Pancreas (tissue), 10 donors: ENCODE measurements at regions not wholly inside any gene's neighbourhood (a gene's known extent, or its start where the extent isn't known, plus 50 kb on each side); places are given as distances from the start of the nearest gene placed in this dataset.

Experiments
- ATAC-seq, 4 donors: fragments of 200-7000 bp; cut with Tn5 transposase; one replicate each; pipeline versions ENCODE4 v1.8.0 to v1.9.1; 2020; ENCODE audit warnings: mild to moderate bottlenecking in 4 of 4, moderate library complexity in 4 of 4
- DNase-seq, 6 donors: peaks; one replicate each; pipeline ENCODE4 v3.0.0-alpha.2; 2020
- FAIRE-seq: peaks from 2 replicates; lab custom pipeline; 2012; peaks lifted over from hg19 to GRCh38; lab: Jason Lieb, UNC
- H3K27ac ChIP-seq, 4 donors: fragments of 200-600 bp; sonication (generic); 1 replicate in 3 of 4; 2 replicates in 1 of 4; pipeline versions ENCODE4 v1.5.0 to v1.8.0; 2020
- H3K27me3 ChIP-seq, 4 donors: fragments of 200-600 bp; one replicate each; pipeline ENCODE4 v1.8.0; 2021
- H3K36me3 ChIP-seq, 3 donors: fragments of 200-600 bp; sonication (generic) in 1 of 3; one replicate each; pipeline versions ENCODE4 v1.5.0 to v1.8.0; 2020 to 2021
- H3K4me1 ChIP-seq, 3 donors: fragments of 200-600 bp; one replicate each; pipeline ENCODE4 v1.8.0; 2021
- H3K4me3 ChIP-seq, 4 donors: fragments of 200-600 bp; sonication (generic) in 2 of 4; one replicate each; pipeline versions ENCODE4 v1.5.0 to v1.8.0; 2020 to 2021
- H3K9me3 ChIP-seq, 4 donors: fragments of 200-600 bp; one replicate each; pipeline ENCODE4 v1.8.0; 2021
- WGBS, 2 donors: extraction: QIAGEN DNeasy Blood & Tissue Kit; methylation state at CpG; one replicate each; pipeline ENCODE4 v1.1.7; 2013; 5-methylcytosine and 5-hydroxymethylcytosine counted together
- intact Hi-C, 3 donors: fragments of 100-400 bp; cut with DNase I; formaldehyde crosslinking; loops; one replicate each; pipeline versions ENCODE4 v1.11.1 to v1.14.2; 2022
- TF ChIP-seq, protein P1 (sequence below), 4 donors: fragments of 200-600 bp; sonication (generic) in 3 of 4; IDR thresholded peaks; one replicate each; pipeline versions ENCODE4 v1.5.0 to v1.8.0; 2021; ENCODE audit warnings: antibody characterized with exemption in 4 of 4
- donor health status: healthy with polysubstance abuse.
- donor health status: DM: no; HTN: no; CAD: no; lungs with moderate emphysema.
- donor health status: DM: no; HTN: no; CAD: no.
- donor health status: control.
- donor health status: control.
- donor health status: Bipolar disorder and iron deficiency.
- donor health status: DM: yes; HTN: yes; CAD: no.
- donor health status: DM: no; HTN: no; CAD: no.
- donor health status: DM: no; HTN: no; CAD: no.
- donor health status: DM: yes; HTN: yes; CAD: no.

GRCh38 chr14:104451474-104451873 lies 128.1 kb upstream of the C14orf180 start:
- ATAC-seq = no peak
- intact Hi-C loops = no loop called here
- H3K36me3 ChIP-seq = no peaks in the 10 kb centered on the region
- no peak for DNase-seq
- H3K27ac ChIP-seq = no peak overlapping the region
- H3K4me1 ChIP-seq = no peaks in the 10 kb centered on the region
- TF ChIP-seq, protein P1, sequence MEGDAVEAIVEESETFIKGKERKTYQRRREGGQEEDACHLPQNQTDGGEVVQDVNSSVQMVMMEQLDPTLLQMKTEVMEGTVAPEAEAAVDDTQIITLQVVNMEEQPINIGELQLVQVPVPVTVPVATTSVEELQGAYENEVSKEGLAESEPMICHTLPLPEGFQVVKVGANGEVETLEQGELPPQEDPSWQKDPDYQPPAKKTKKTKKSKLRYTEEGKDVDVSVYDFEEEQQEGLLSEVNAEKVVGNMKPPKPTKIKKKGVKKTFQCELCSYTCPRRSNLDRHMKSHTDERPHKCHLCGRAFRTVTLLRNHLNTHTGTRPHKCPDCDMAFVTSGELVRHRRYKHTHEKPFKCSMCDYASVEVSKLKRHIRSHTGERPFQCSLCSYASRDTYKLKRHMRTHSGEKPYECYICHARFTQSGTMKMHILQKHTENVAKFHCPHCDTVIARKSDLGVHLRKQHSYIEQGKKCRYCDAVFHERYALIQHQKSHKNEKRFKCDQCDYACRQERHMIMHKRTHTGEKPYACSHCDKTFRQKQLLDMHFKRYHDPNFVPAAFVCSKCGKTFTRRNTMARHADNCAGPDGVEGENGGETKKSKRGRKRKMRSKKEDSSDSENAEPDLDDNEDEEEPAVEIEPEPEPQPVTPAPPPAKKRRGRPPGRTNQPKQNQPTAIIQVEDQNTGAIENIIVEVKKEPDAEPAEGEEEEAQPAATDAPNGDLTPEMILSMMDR (IDR thresholded peaks at IDR 0.05) = no peak
- no peaks in the 10 kb centered on the region for H3K9me3 ChIP-seq
- no peak for FAIRE-seq
- WGBS, 2 donors = 76 to 81% methylated on average over 10 of the region's 10 CpGs
- H3K27me3 ChIP-seq = peaks cover 0 to 5% (median 0%) of the 10 kb centered on the region in 4 donors
- H3K4me3 ChIP-seq = no peak overlapping the region

DNA sequence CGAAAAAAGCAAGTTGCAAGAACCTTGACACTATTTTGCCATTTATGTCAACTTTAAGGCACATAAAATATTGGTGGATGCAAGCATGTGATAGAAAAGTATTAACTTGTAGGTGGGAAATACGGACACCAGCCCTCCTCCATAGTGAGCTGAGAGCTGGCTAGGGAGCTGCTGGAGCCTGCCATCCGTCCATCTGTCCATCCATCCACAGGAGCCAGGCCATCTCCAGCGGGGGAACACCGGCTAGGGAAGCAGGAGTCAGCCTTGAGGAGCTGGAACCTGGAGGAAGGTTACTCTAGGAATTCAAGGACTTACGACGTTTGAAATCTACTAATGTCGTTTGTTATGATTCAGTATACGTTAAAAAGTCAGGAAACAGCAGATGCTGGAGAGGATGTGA lies 120.7 kb upstream of the C14orf180 start:
- WGBS, 2 donors = 44% methylated on average over 9 of the region's 9 CpGs
- no peak for FAIRE-seq
- Histone ChIP-seq H3K27me3 (peaks cover 0 to 5% (median 0%) of the 10 kb centered on the region in 4 donors), H3K27ac (no peak overlapping the region), H3K4me1 (peaks cover 0 to 7% (median 0%) of the 10 kb centered on the region in 3 donors), H3K36me3 (no peaks in the 10 kb centered on the region), H3K4me3 (no peak overlapping the region), H3K9me3 (no peaks in the 10 kb centered on the region)
- intact Hi-C loops = no loop called here
- TF ChIP-seq, protein P1 (IDR thresholded peaks at IDR 0.05) = no peak
- ATAC-seq = no peak
- no peak for DNase-seq

DNA sequence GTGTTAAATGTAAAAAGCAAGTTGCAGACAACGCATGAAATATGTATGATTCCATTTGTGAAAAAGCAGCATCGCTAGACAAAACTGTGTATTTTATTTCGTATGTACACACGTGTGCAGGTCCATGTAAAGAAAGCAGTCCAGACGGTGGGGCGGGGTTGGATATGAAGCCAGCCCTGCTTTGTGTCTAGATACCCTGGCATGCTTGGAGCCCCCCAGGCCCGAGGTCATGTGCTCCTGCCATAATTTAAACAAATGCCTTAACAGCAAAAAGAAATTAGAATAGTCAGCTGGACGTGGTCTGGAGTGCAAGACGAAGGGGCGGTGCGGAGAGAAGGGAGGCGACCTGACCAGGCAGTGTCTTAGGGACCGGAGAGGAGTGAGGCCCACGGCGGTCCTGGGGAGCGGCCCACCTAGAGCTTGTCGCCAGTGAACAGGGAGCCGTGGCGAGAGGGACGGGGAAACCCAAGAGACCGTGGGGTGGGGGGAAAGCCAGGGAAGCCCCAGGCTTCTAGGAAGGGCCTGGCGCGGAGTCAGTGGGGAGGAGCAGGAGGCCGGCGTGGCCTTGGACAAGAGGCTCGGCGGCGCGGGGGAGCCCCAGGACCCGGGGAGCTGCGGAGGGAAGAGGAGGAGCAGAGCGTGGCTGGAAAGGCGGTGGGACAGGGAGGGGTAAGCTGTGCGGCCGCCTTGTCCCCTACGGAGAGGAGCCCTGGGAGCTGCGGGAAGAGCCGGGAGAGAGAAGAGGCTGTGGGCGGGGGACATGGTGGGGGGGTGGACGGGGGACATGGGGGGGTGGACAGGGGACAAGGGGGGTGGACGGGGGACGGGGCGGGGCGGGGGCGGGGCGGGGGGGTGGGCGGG lies 118.5 kb upstream of the C14orf180 start:
- no peaks in the 10 kb centered on the region for H3K9me3 ChIP-seq
- no peak overlapping the region for H3K4me3 ChIP-seq
- intact Hi-C loops = no loop called here
- WGBS, 2 donors = 20 to 21% methylated on average over 37 to 38 of the region's 47 CpGs
- H3K4me1 ChIP-seq = peaks cover 0 to 7% (median 0%) of the 10 kb centered on the region in 3 donors
- TF ChIP-seq, protein P1 (IDR thresholded peaks at IDR 0.05) = no peak
- no peaks in the 10 kb centered on the region for H3K36me3 ChIP-seq
- ATAC-seq (peak in 1 of 4 donors; percentile 86), DNase-seq (peak in 3 of 6 donors; percentile 16 to 82 (median 37)), FAIRE-seq (no peak)
- no peak overlapping the region for H3K27ac ChIP-seq
- peaks cover 0 to 5% (median 0%) of the 10 kb centered on the region in 4 donors for H3K27me3 ChIP-seq

- Histone ChIP-seq H3K4me1 (peaks cover 0 to 7% (median 0%) of the 10 kb centered on the region in 3 donors), H3K27ac (no peak overlapping the region), H3K4me3 (peak overlapping the region in 2 of 4 donors; percentile 18 to 21), H3K9me3 (no peaks in the 10 kb centered on the region), H3K36me3 (no peaks in the 10 kb centered on the region), H3K27me3 (peaks cover 0 to 5% (median 0%) of the 10 kb centered on the region in 4 donors)
- intact Hi-C loops = no loop called here
- DNase-seq (peak in 1 of 6 donors; percentile 67), FAIRE-seq (no peak), ATAC-seq (peak in 1 of 4 donors; percentile 27)
- WGBS, 2 donors = 2% methylated on average over 56 to 66 of the region's 66 CpGs
- TF ChIP-seq, protein P1 (IDR thresholded peaks at IDR 0.05) = no peak
Observed at GRCh38 chr14:104461676-104462449, 117.7 kb upstream of the C14orf180 start.
